Large intestine (tissue), 3 donors: ENCODE measurements at regions not wholly inside any gene's neighbourhood (a gene's known extent, or its start where the extent isn't known, plus 50 kb on each side); places are given as distances from the start of the nearest gene placed in this dataset.

Source experiments
- DNase-seq, 2 donors: peaks; one replicate each; pipeline versions ENCODE4 v3.0.0 to v3.0.0-alpha.2; 2013
- H3K27ac ChIP-seq: one replicate; pipeline ENCODE4 v1.5.1; 2013; ENCODE audit warnings: low read length
- H3K27me3 ChIP-seq: 2 replicates; pipeline ENCODE4 v1.6.1; 2013; ENCODE audit warnings: low read length; ENCODE audit not compliant: control insufficient read depth, insufficient read depth
- H3K36me3 ChIP-seq: 2 replicates; pipeline ENCODE4 v1.6.1; 2013; ENCODE audit warnings: low read length; ENCODE audit not compliant: control insufficient read depth, insufficient read depth
- H3K4me1 ChIP-seq: one replicate; pipeline ENCODE4 v1.6.1; 2013; ENCODE audit warnings: low read length; ENCODE audit not compliant: control insufficient read depth, insufficient read depth
- H3K4me3 ChIP-seq: one replicate; pipeline ENCODE4 v1.5.1; 2013; ENCODE audit warnings: low read length
- H3K9me3 ChIP-seq: one replicate; pipeline ENCODE4 v1.6.1; 2013; ENCODE audit warnings: mild to moderate bottlenecking, low read depth, low read length, moderate library complexity; ENCODE audit not compliant: control insufficient read depth
- WGBS: methylation state at CpG from one replicate; pipeline ENCODE4 v1.1.5; 2013; ENCODE audit warnings: low lambda C conversion rate; ENCODE audit not compliant: insufficient coverage; 5-methylcytosine and 5-hydroxymethylcytosine counted together

DNA sequence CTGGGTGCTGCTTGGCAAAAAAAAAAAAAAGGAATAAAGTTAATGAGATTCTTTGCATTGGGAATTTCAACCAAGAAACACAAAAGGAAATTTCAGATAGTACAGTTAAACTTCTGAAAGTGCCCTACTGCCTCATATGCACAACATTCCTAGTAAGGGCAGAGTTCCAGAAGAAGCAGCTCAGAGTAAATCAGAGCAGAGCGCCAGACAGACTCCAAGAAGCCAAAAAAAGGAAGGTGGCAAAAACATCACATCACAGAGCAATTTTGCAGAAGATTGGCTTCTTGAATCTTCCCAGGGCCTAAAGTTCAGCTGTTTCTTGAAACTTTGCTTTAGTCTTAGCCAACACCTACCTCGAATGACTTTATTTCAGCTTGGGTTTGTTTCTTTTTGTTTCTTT lies 544.1 kb downstream of the XPNPEP1 start:
- no peak overlapping the region for H3K27ac ChIP-seq
- no peaks in the 10 kb centered on the region for H3K36me3 ChIP-seq
- no peak for DNase-seq
- H3K27me3 ChIP-seq = no peaks in the 10 kb centered on the region
- H3K4me1 ChIP-seq = no peaks in the 10 kb centered on the region
- no peaks in the 10 kb centered on the region for H3K9me3 ChIP-seq
- no peak overlapping the region for H3K4me3 ChIP-seq
- WGBS = 100% methylated on average over 1 of the region's 2 CpGs

GRCh38 chr10:109374215-109374614 lies 549.1 kb downstream of the XPNPEP1 start:
- DNase-seq = no peak
- no peaks in the 10 kb centered on the region for H3K9me3 ChIP-seq
- no CpG with 5 or more reads among the region's 1 CpG for WGBS
- H3K4me3 ChIP-seq = no peak overlapping the region
- no peak overlapping the region for H3K27ac ChIP-seq
- no peaks in the 10 kb centered on the region for H3K36me3 ChIP-seq
- no peaks in the 10 kb centered on the region for H3K27me3 ChIP-seq
- no peaks in the 10 kb centered on the region for H3K4me1 ChIP-seq

- Histone ChIP-seq H3K27ac (no peak overlapping the region), H3K36me3 (no peaks in the 10 kb centered on the region), H3K9me3 (no peaks in the 10 kb centered on the region), H3K27me3 (no peaks in the 10 kb centered on the region), H3K4me1 (no peaks in the 10 kb centered on the region), H3K4me3 (no peak overlapping the region)
- no peak for DNase-seq
- no CpG with 5 or more reads among the region's 4 CpGs for WGBS
Measured at GRCh38 chr10:109359316-109359715, 564.0 kb downstream of the XPNPEP1 start.

GRCh38 chr10:109358325-109358724 lies 565.0 kb downstream of the XPNPEP1 start:
- H3K27ac ChIP-seq = no peak overlapping the region
- DNase-seq = no peak
- H3K4me3 ChIP-seq = no peak overlapping the region
- H3K4me1 ChIP-seq = no peaks in the 10 kb centered on the region
- H3K9me3 ChIP-seq = no peaks in the 10 kb centered on the region
- no peaks in the 10 kb centered on the region for H3K27me3 ChIP-seq
- WGBS = no CpG with 5 or more reads among the region's 1 CpG
- no peaks in the 10 kb centered on the region for H3K36me3 ChIP-seq

GRCh38 chr10:109348324-109348723 lies 575.0 kb downstream of the XPNPEP1 start:
- H3K27me3 ChIP-seq = no peaks in the 10 kb centered on the region
- no peak overlapping the region for H3K4me3 ChIP-seq
- DNase-seq = no peak
- H3K27ac ChIP-seq = no peak overlapping the region
- H3K36me3 ChIP-seq = no peaks in the 10 kb centered on the region
- H3K9me3 ChIP-seq = no peaks in the 10 kb centered on the region
- no peaks in the 10 kb centered on the region for H3K4me1 ChIP-seq

- DNase-seq = no peak
- H3K27ac ChIP-seq = no peak overlapping the region
- H3K4me1 ChIP-seq = no peaks in the 10 kb centered on the region
- H3K4me3 ChIP-seq = no peak overlapping the region
- H3K27me3 ChIP-seq = no peaks in the 10 kb centered on the region
- WGBS = no CpG with 5 or more reads among the region's 1 CpG
- no peaks in the 10 kb centered on the region for H3K9me3 ChIP-seq
- H3K36me3 ChIP-seq = no peaks in the 10 kb centered on the region
Measured at GRCh38 chr10:109343293-109343692, 580.0 kb downstream of the XPNPEP1 start.

GRCh38 chr10:109341986-109342385 lies 581.3 kb downstream of the XPNPEP1 start:
- Histone ChIP-seq H3K4me3 (no peak overlapping the region), H3K9me3 (no peaks in the 10 kb centered on the region), H3K36me3 (no peaks in the 10 kb centered on the region), H3K27me3 (no peaks in the 10 kb centered on the region), H3K27ac (no peak overlapping the region), H3K4me1 (no peaks in the 10 kb centered on the region)
- DNase-seq = no peak

DNA sequence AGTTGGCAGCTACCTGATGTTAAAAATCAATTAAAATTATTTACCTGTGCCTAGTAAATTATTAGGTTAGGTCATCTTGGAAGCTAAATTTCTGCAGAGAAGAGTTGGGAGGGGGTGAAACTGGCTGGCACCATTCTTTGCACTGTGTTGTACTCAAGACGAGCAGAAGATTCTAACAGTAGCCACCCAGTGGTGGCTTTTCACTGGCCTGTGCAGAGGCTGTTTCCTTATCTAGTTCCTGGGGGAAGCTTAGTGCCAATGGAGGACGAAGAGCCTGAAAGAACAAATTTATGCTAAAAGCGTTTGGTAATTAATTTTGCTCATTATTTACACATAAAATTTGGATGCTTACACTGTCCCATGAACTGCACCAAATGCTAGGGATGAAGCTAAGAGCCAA lies 595.3 kb downstream of the XPNPEP1 start:
- H3K27me3 ChIP-seq = no peaks in the 10 kb centered on the region
- WGBS = 71% methylated on average over 1 of the region's 3 CpGs

GRCh38 chr10:109327266-109327665 lies 596.0 kb downstream of the XPNPEP1 start:
- no peak for DNase-seq
- H3K36me3 ChIP-seq = no peaks in the 10 kb centered on the region
- no peaks in the 10 kb centered on the region for H3K27me3 ChIP-seq
- H3K9me3 ChIP-seq = no peaks in the 10 kb centered on the region
- H3K27ac ChIP-seq = no peak overlapping the region
- H3K4me3 ChIP-seq = no peak overlapping the region
- H3K4me1 ChIP-seq = no peaks in the 10 kb centered on the region
- no CpG with 5 or more reads among the region's 2 CpGs for WGBS

More for the DNA sequence above, 595.3 kb downstream of the XPNPEP1 start:
- Histone ChIP-seq H3K4me1 (no peaks in the 10 kb centered on the region), H3K36me3 (no peaks in the 10 kb centered on the region), H3K27ac (no peak overlapping the region), H3K9me3 (no peaks in the 10 kb centered on the region), H3K4me3 (no peak overlapping the region)
- DNase-seq = no peak

- Histone ChIP-seq H3K4me3 (no peak overlapping the region), H3K9me3 (no peaks in the 10 kb centered on the region), H3K27ac (no peak overlapping the region), H3K36me3 (no peaks in the 10 kb centered on the region), H3K4me1 (no peaks in the 10 kb centered on the region), H3K27me3 (no peaks in the 10 kb centered on the region)
- no peak for DNase-seq
- 93% methylated on average over 3 of the region's 3 CpGs for WGBS
Measured at GRCh38 chr10:109324721-109325120, 598.6 kb downstream of the XPNPEP1 start.

DNA sequence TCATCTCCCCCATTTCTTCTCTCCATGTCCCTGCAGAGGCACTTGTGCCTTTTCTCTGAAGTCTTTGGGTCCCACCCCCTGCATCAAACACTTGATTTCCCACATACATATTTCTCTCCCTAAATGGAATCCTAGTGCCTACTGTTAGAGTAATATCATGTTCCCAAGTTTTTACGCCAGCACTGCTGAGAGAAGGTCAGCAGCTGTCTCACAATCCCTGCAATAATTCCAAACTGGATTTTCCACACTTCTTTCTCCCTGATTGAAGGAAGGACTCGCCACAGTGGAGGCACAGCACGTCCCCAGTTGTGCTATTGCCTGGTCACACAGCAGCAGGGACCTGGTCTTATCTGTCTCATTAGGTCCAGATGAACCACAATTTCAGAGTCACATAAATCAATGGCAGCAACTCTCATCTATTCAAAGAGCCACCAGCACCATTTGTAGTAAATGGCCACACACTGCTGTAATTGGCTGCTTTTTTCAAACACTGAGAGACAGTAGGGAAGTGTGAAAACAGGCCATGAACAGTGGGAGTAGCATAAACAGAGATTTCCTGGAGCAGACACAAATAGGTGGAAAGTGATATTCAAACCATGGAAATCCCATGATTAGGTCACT lies 605.5 kb downstream of the XPNPEP1 start:
- no CpG with 5 or more reads among the region's 3 CpGs for WGBS
- Histone ChIP-seq H3K36me3 (no peaks in the 10 kb centered on the region), H3K4me3 (no peak overlapping the region)

More for the DNA sequence above, 605.5 kb downstream of the XPNPEP1 start:
- Histone ChIP-seq H3K27me3 (no peaks in the 10 kb centered on the region), H3K9me3 (no peaks in the 10 kb centered on the region), H3K27ac (no peak overlapping the region), H3K4me1 (no peaks in the 10 kb centered on the region)
- no peak for DNase-seq
